ENCODE measurements at regions not wholly inside any gene's neighbourhood (a gene's known extent, or its start where the extent isn't known, plus 50 kb on each side); places are given as distances from the start of the nearest gene placed in this dataset.

GRCh38 chr3:190746986-190747385, 115.5 kb downstream of the GMNC start:
- H3K36me3 ChIP-seq (ENCODE audit: insufficient read depth, low read length): no peaks in the 10 kb centered on the region
- H3K9ac ChIP-seq (ENCODE audit: low read length): no peak overlapping the region
- no peaks in the 10 kb centered on the region for H3K9me3 ChIP-seq (ENCODE audit: low read length)
- TF ChIP-seq EZH2 (IDR thresholded peaks at IDR 0.05; ENCODE audit: borderline replicate concordance, low read length): no peak
- TF ChIP-seq CTCF (IDR thresholded peaks at IDR 0.05; ENCODE audit: low read length): no peak
- H2AFZ ChIP-seq (ENCODE audit: low read length): no peak overlapping the region
- H3K4me1 ChIP-seq (ENCODE audit: insufficient read depth, low read length, severe bottlenecking): no peaks in the 10 kb centered on the region
- H3K79me2 ChIP-seq (ENCODE audit: insufficient read depth, low read length): no peaks in the 10 kb centered on the region
- H3K27ac ChIP-seq (ENCODE audit: low read depth, low read length, poor library complexity, severe bottlenecking): no peak overlapping the region
- H3F3A ChIP-seq (ENCODE audit: insufficient read depth, low read length): no peaks in the 10 kb centered on the region
- no peaks in the 10 kb centered on the region; the same call in 1 of the 2 replicates for H3K27me3 ChIP-seq (ENCODE audit: insufficient read depth, low read length)
- H3K4me3 ChIP-seq (ENCODE audit: low read depth, low read length, poor library complexity, severe bottlenecking): no peak overlapping the region
- no peak overlapping the region for H3K4me2 ChIP-seq (ENCODE audit: low read length)
- no peaks in the 10 kb centered on the region for H3K9me2 ChIP-seq (ENCODE audit: low read depth, low read length)
- H4K20me1 ChIP-seq (ENCODE audit: insufficient read depth, low read length): no peaks in the 10 kb centered on the region

GRCh38 chr3:190746531-190746930, 116.0 kb downstream of the GMNC start:
- Histone ChIP-seq H3K4me1 (ENCODE audit: insufficient read depth, low read length, severe bottlenecking) (no peaks in the 10 kb centered on the region), H3K36me3 (ENCODE audit: insufficient read depth, low read length) (no peaks in the 10 kb centered on the region), H3K27ac (ENCODE audit: low read depth, low read length, poor library complexity, severe bottlenecking) (no peak overlapping the region), H3F3A (ENCODE audit: insufficient read depth, low read length) (no peaks in the 10 kb centered on the region), H3K4me2 (ENCODE audit: low read length) (no peak overlapping the region), H3K4me3 (ENCODE audit: low read depth, low read length, poor library complexity, severe bottlenecking) (no peak overlapping the region), H2AFZ (ENCODE audit: low read length) (no peak overlapping the region), H3K79me2 (ENCODE audit: insufficient read depth, low read length) (no peaks in the 10 kb centered on the region), H3K27me3 (ENCODE audit: insufficient read depth, low read length) (no peaks in the 10 kb centered on the region; the same call in 1 of the 2 replicates), H3K9ac (ENCODE audit: low read length) (no peak overlapping the region), H3K9me3 (ENCODE audit: low read length) (no peaks in the 10 kb centered on the region), H3K9me2 (ENCODE audit: low read depth, low read length) (no peaks in the 10 kb centered on the region), H4K20me1 (ENCODE audit: insufficient read depth, low read length) (no peaks in the 10 kb centered on the region)
- TF ChIP-seq EZH2 (IDR thresholded peaks at IDR 0.05; ENCODE audit: borderline replicate concordance, low read length): no peak
- no peak for TF ChIP-seq CTCF (IDR thresholded peaks at IDR 0.05; ENCODE audit: low read length)

- TF ChIP-seq CTCF (IDR thresholded peaks at IDR 0.05; ENCODE audit: low read length) (no peak), EZH2 (IDR thresholded peaks at IDR 0.05; ENCODE audit: borderline replicate concordance, low read length) (no peak)
- Histone ChIP-seq H3K9me3 (ENCODE audit: low read length) (no peaks in the 10 kb centered on the region), H3F3A (ENCODE audit: insufficient read depth, low read length) (no peaks in the 10 kb centered on the region), H3K9ac (ENCODE audit: low read length) (no peak overlapping the region), H3K4me3 (ENCODE audit: low read depth, low read length, poor library complexity, severe bottlenecking) (no peak overlapping the region), H3K4me1 (ENCODE audit: insufficient read depth, low read length, severe bottlenecking) (no peaks in the 10 kb centered on the region), H4K20me1 (ENCODE audit: insufficient read depth, low read length) (no peaks in the 10 kb centered on the region), H3K27me3 (ENCODE audit: insufficient read depth, low read length) (no peaks in the 10 kb centered on the region), H3K4me2 (ENCODE audit: low read length) (no peak overlapping the region), H3K79me2 (ENCODE audit: insufficient read depth, low read length) (no peaks in the 10 kb centered on the region), H3K9me2 (ENCODE audit: low read depth, low read length) (no peaks in the 10 kb centered on the region), H3K36me3 (ENCODE audit: insufficient read depth, low read length) (no peaks in the 10 kb centered on the region), H3K27ac (ENCODE audit: low read depth, low read length, poor library complexity, severe bottlenecking) (no peak overlapping the region), H2AFZ (ENCODE audit: low read length) (no peak overlapping the region)
Observed at GRCh38 chr3:190741788-190742187, 120.7 kb downstream of the GMNC start.
